Panc1 (cell line): ENCODE measurements at regions not wholly inside any gene's neighbourhood (a gene's known extent, or its start where the extent isn't known, plus 50 kb on each side); places are given as distances from the start of the nearest gene placed in this dataset.

ENCODE experiments used
- ATAC-seq: fragments of 200-7000 bp; cut with Tn5 transposase; 2 replicates; pipeline ENCODE4 v1.9.1; 2020; ENCODE audit warnings: mild to moderate bottlenecking, moderate library complexity
- BruUV-seq: library from RNA; stranded (reverse); fragments of 400-500 nt; replicated peaks from 2 replicates; lab custom pipeline; 2021; lab: Mats Ljungman, UMichigan
- CTCF ChIA-PET: fragments of 300-600 bp; sonication (Branson Sonifier 250); formaldehyde crosslinking; loops from one replicate; lab custom pipeline; 2022; ENCODE audit warnings: antibody characterized with exemption; lab: Charles Lee
- POLR2A ChIA-PET: fragments of 300-600 bp; sonication (Branson Sonifier 250); formaldehyde crosslinking; loops from one replicate; lab custom pipeline; 2022; ENCODE audit warnings: antibody characterized with exemption; lab: Charles Lee
- DNase-seq: peaks from one replicate; pipeline ENCODE4 v3.0.0-alpha.2; 2010; ENCODE audit warnings: low read depth, low spot score
- H3K27ac ChIP-seq: 2 replicates; pipeline ENCODE4 v1.5.1; 2011; ENCODE audit warnings: mild to moderate bottlenecking, low read length, inconsistent platforms
- H3K27me3 ChIP-seq: fragments of 200-500 bp; sonication (Bioruptor generic); 2 replicates; pipeline ENCODE4 v1.6.0; 2014; ENCODE audit warnings: low read length, inconsistent platforms; ENCODE audit not compliant: control insufficient read depth, insufficient read depth
- H3K36me3 ChIP-seq: fragments of 200-500 bp; sonication (Bioruptor generic); 2 replicates; pipeline ENCODE4 v1.5.1; 2014; ENCODE audit warnings: inconsistent platforms, mild to moderate bottlenecking, low read length, moderate library complexity; ENCODE audit not compliant: control insufficient read depth, insufficient read depth
- H3K4me1 ChIP-seq: 2 replicates; pipeline ENCODE4 v1.5.1; 2011; ENCODE audit warnings: inconsistent platforms, mild to moderate bottlenecking, low read length, moderate library complexity; ENCODE audit not compliant: control insufficient read depth, insufficient read depth
- H3K4me3 ChIP-seq, 2 experiments: 2 replicates each; pipeline ENCODE4 v1.5.1; 2011 to 2012; ENCODE audit warnings: low read depth in 2 of 2, low read length in 2 of 2, mild to moderate bottlenecking in 2 of 2, inconsistent platforms in 1 of 2, moderate library complexity in 1 of 2
- H3K9me3 ChIP-seq: fragments of 200-500 bp; sonication (Bioruptor generic); 2 replicates; pipeline ENCODE4 v1.5.1; 2014; ENCODE audit warnings: low read depth, mild to moderate bottlenecking, inconsistent platforms, low read length, moderate library complexity; ENCODE audit not compliant: control insufficient read depth, insufficient read depth
- CTCF ChIP-seq: fragments of 450-650 bp; IDR thresholded peaks from 2 replicates; pipeline ENCODE4 v1.5.1; 2017; ENCODE audit warnings: mild to moderate bottlenecking
- POLR2AphosphoS5 ChIP-seq: IDR thresholded peaks from 2 replicates; pipeline ENCODE4 v1.6.1; 2012; ENCODE audit warnings: mild to moderate bottlenecking, low read depth, low read length, moderate library complexity
- SIN3A ChIP-seq: IDR thresholded peaks from 2 replicates; pipeline ENCODE4 v1.6.1; 2012; ENCODE audit warnings: low read depth, mild to moderate bottlenecking, low read length, moderate library complexity, borderline replicate concordance; ENCODE audit not compliant: insufficient read depth
- TCF7L2 ChIP-seq: IDR thresholded peaks from 2 replicates; pipeline ENCODE4 v1.6.1; 2011; ENCODE audit warnings: mild to moderate bottlenecking, low read depth, low read length, inconsistent platforms
- in situ Hi-C: cut with HindIII; loops from 2 replicates; pipeline ENCODE4 v1.10.0; 2016; ENCODE audit warnings: low sequenced_read_pairs, low pct_unique_long_range_greater_than_20kb
- intact Hi-C: fragments of 100-400 bp; cut with micrococcal nuclease; formaldehyde crosslinking; loops from one replicate; pipeline ENCODE4 v1.10.0; 2022; ENCODE audit not compliant: unreplicated experiment
- TF ChIP-seq, protein P1 (sequence below), 2 experiments: IDR thresholded peaks; 2 replicates each; pipeline ENCODE4 v1.6.1; 2011 to 2012; ENCODE audit warnings: low read depth in 2 of 2, control low read depth in 1 of 2, low read length in 1 of 2, mild to moderate bottlenecking in 1 of 2, moderate library complexity in 1 of 2; ENCODE audit not compliant: insufficient read depth in 1 of 2

DNA sequence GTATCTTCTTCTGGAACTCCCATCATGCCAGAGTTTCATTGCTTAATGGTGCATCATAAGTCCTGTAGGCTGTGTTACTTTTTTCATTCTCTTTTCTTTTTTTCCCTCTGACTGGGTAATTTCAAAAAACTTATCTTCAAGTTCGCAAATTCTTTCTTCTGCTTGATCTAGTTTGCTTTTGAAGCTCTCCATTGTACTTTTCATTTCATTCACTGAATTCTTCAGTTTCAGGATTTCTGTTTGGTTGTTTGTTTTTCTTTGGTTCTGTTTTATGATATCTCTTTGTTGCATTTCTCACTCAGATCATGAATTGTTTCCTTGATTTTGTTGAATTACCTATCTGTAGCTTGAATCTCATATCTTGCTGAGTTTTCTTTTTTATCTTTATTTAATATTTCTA, 83.3 kb upstream of the PRMT8 start:
- no TSS peak for BruUV-seq
- Histone ChIP-seq H3K4me3 (no peak overlapping the region), H3K27ac (no peak overlapping the region), H3K4me1 (no peaks in the 10 kb centered on the region), H3K36me3 (no peaks in the 10 kb centered on the region), H3K9me3 (no peaks in the 10 kb centered on the region), H3K27me3 (no peaks in the 10 kb centered on the region)
- POLR2A ChIA-PET = no interaction called here
- intact Hi-C loops (no loop called here), in situ Hi-C loops (no loop called here)
- no peak for ATAC-seq
- TF ChIP-seq POLR2AphosphoS5 = no peak
- TF ChIP-seq CTCF = no peak
- TF ChIP-seq, protein P1, sequence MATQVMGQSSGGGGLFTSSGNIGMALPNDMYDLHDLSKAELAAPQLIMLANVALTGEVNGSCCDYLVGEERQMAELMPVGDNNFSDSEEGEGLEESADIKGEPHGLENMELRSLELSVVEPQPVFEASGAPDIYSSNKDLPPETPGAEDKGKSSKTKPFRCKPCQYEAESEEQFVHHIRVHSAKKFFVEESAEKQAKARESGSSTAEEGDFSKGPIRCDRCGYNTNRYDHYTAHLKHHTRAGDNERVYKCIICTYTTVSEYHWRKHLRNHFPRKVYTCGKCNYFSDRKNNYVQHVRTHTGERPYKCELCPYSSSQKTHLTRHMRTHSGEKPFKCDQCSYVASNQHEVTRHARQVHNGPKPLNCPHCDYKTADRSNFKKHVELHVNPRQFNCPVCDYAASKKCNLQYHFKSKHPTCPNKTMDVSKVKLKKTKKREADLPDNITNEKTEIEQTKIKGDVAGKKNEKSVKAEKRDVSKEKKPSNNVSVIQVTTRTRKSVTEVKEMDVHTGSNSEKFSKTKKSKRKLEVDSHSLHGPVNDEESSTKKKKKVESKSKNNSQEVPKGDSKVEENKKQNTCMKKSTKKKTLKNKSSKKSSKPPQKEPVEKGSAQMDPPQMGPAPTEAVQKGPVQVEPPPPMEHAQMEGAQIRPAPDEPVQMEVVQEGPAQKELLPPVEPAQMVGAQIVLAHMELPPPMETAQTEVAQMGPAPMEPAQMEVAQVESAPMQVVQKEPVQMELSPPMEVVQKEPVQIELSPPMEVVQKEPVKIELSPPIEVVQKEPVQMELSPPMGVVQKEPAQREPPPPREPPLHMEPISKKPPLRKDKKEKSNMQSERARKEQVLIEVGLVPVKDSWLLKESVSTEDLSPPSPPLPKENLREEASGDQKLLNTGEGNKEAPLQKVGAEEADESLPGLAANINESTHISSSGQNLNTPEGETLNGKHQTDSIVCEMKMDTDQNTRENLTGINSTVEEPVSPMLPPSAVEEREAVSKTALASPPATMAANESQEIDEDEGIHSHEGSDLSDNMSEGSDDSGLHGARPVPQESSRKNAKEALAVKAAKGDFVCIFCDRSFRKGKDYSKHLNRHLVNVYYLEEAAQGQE (IDR thresholded peaks at IDR 0.05; ENCODE audit: insufficient read depth in 1 of 2, low read depth in 2 of 2, low read length in 1 of 2) = no peak
- CTCF ChIA-PET = no interaction called here
- DNase-seq = no peak

DNA sequence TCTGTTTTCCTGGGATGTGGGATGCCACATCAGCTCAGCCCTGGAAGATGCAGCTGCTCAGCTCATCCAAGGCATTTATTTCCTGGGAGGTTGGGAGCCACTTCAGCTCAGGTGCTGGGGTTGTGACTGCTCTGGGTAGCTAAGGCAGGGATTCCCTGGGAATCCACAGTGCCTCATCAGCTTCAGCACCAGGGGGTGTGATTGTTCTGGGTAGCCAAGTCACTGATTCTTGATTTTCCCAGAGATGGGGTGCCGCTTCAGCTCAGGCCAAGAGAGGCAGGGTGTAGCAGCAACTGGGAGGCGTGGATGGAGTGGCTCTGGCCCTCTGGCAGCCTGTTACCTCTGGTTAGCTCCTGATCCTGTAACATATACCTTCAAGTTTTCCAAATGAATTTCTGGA, 81.3 kb upstream of the PRMT8 start:
- CTCF ChIA-PET = no interaction called here

More for the DNA sequence above, 81.3 kb upstream of the PRMT8 start:
- H3K4me3 ChIP-seq = no peak overlapping the region
- H3K9me3 ChIP-seq = no peaks in the 10 kb centered on the region
- in situ Hi-C loops = no loop called here
- no peaks in the 10 kb centered on the region for H3K4me1 ChIP-seq
- no peak overlapping the region for H3K27ac ChIP-seq
- BruUV-seq = no TSS peak
- no peaks in the 10 kb centered on the region for H3K27me3 ChIP-seq
- TF ChIP-seq CTCF = no peak
- TF ChIP-seq, protein P1 (IDR thresholded peaks at IDR 0.05; ENCODE audit: insufficient read depth in 1 of 2, low read depth in 2 of 2, low read length in 1 of 2) = no peak
- no peak for TF ChIP-seq SIN3A
- no peak for TF ChIP-seq TCF7L2
- TF ChIP-seq POLR2AphosphoS5 = no peak
- DNase-seq = no peak
- no peak for ATAC-seq
- intact Hi-C loops = no loop called here
- POLR2A ChIA-PET = no interaction called here
- no peaks in the 10 kb centered on the region for H3K36me3 ChIP-seq
